Fibroblast of pulmonary artery (primary cell): ENCODE measurements at regions not wholly inside any gene's neighbourhood (a gene's known extent, or its start where the extent isn't known, plus 50 kb on each side); places are given as distances from the start of the nearest gene placed in this dataset.

Experiments
- DNase-seq: peaks from one replicate; pipeline ENCODE4 v3.0.0-alpha.2; 2010; ENCODE audit warnings: low read depth
- H3K4me3 ChIP-seq: replicated peaks from 2 replicates; pipeline ENCODE4 v1.5.1; 2011; ENCODE audit warnings: low read depth, mild to moderate bottlenecking, control low read depth, low read length, moderate library complexity
- TF ChIP-seq, protein P1 (sequence below): IDR thresholded peaks from 2 replicates; pipeline ENCODE4 v1.5.1; 2011; ENCODE audit warnings: mild to moderate bottlenecking, control low read depth, low read length, inconsistent platforms; ENCODE audit errors: missing control alignments

DNA sequence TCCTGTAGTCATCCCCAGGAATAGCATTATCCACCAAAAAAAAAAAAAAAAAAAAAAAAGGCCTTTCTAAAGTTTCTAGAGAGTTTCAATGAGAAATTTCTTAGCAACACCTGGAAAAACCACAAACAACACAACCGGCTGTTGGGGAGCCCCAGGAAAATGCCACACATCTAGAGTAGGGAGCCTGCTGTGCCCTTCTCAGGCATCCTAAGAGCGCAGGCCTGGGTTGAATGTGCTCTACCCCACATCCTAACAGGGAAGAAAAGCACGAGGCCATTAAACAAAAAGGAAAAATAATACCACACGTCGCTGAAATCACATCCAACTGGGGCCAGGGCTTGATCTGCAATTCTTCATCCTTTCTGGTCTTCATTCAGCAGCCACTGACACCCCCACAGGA lies 367.5 kb downstream of the TGFB2 start:
- DNase-seq, result no peak
- H3K4me3 ChIP-seq, result no peak overlapping the region
- TF ChIP-seq, protein P1, sequence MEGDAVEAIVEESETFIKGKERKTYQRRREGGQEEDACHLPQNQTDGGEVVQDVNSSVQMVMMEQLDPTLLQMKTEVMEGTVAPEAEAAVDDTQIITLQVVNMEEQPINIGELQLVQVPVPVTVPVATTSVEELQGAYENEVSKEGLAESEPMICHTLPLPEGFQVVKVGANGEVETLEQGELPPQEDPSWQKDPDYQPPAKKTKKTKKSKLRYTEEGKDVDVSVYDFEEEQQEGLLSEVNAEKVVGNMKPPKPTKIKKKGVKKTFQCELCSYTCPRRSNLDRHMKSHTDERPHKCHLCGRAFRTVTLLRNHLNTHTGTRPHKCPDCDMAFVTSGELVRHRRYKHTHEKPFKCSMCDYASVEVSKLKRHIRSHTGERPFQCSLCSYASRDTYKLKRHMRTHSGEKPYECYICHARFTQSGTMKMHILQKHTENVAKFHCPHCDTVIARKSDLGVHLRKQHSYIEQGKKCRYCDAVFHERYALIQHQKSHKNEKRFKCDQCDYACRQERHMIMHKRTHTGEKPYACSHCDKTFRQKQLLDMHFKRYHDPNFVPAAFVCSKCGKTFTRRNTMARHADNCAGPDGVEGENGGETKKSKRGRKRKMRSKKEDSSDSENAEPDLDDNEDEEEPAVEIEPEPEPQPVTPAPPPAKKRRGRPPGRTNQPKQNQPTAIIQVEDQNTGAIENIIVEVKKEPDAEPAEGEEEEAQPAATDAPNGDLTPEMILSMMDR, result no peak

DNA sequence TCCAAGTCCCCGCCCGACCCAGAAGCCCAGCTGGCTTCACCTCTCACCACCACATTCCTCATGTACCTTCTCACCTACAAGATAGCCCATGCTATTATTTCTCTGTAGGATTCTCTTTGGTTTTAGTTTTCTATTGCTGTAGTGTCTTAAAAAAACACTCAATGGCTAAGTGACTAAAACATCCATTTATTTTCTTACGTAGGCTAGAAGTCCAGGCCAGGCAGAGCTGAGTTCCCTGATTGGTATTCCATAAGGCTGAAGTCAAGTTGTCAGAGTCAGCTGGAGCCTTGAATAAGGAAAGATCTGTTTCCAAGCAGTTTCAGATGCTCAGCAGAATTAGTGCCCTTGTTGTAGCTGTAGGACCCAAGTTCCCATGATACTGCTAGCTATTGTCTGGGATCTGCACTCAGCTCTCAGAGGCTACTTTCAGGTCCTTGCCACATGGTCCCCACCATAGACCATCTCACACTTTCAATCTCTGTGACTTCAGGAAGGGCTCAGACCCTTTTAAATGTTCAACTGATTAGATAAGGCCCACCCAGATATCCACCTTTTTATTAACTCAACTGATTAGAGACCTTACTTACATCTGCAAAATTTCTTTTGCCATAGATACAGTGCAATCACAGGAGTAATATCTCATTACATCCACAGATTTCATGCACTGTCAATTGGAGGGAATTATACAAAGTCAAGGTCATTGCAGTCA lies 371.0 kb downstream of the TGFB2 start:
- no peak for DNase-seq
- no peak overlapping the region for H3K4me3 ChIP-seq
- TF ChIP-seq, protein P1, result no peak

DNA sequence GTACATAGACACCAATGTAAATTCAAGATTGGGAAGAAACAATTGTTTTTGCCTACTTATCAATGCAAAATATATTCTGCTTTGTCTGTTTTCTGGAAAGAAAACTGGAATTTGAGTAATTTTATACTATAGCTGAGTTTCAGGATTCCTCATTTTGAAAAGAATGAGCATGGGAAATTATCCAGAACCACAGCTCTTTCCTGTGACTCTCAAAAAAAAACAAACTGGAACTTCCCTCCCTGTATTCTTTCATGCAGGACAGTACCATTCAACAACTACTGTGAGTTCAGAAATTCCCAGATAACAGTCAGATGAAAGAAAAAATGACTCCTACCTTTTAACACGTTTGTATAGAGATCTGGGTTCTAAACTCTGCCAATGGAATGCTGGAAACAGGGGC lies 372.4 kb downstream of the TGFB2 start:
- TF ChIP-seq, protein P1, result no peak
- no peak overlapping the region for H3K4me3 ChIP-seq
- peak; percentile 59 for DNase-seq

GRCh38 chr1:218718206-218718605 lies 373.1 kb downstream of the TGFB2 start:
- TF ChIP-seq, protein P1, result no peak
- H3K4me3 ChIP-seq, result no peak overlapping the region
- no peak for DNase-seq

- no peak overlapping the region for H3K4me3 ChIP-seq
- DNase-seq, result peak; percentile 42
- TF ChIP-seq, protein P1, result no peak
Measured at GRCh38 chr1:218718977-218719376, 373.8 kb downstream of the TGFB2 start.

DNA sequence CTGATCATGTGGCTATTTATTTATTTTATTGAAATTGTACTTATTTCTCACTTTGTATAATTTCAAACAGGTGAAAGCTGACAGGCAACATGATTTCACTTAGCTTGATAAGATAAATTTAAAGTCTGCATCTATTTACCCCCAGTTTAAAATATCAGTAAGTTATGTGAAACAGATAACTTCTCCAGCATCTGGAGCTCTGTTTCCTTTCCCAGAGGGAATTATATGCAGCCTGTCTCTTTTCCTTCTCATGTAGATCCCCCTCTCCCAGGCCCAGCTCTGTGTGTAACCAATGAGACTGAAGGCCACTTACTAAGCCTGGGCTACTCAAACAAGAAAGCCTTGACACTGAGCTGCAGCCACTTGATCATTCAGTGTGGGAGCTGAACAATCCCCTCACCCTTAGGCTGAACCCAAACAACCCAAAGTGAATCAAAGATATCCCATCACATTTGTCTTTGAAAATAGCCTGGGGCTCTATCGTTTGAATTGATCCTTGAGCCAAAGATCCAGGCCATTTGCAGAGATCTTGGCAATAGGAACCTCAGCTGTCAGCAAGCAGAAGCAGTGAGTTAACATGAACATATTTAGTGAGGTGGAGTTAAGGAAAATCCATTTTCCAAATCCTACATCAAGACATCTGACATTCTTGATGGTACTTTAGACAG lies 383.9 kb downstream of the TGFB2 start:
- no peak overlapping the region for H3K4me3 ChIP-seq
- TF ChIP-seq, protein P1, result no peak
- DNase-seq, result no peak

DNA sequence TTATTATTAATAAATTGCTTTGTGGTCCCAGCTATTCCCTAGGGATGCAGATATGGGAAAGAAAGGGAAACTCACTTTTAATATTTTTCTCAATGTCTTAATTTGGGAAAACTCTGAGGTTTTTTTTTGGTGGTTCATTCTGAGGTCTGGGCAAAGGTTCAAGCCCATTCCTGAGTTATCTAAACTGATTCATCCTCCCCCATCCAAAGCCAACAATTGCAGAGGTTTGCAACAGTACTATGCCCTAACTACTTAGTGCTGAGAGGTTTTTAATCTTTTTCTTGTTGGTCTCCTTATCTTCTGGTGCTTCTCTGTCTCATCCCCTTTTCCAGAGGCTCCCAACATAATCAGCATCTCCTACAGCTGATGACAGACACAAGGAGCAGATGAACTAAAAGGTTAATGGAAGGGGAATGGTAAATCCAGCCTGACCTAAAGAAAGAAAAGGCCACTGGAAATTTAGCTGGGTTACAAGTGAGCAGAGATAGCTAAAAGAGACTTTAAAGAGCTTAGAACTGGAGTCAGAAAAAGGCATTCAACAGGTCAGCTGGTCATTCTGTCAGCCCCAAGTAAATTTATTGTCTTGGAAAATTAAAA lies 390.4 kb downstream of the TGFB2 start:
- H3K4me3 ChIP-seq, result no peak overlapping the region
- TF ChIP-seq, protein P1, result no peak
- DNase-seq, result peak; percentile 93
